ENCODE measurements at regions not wholly inside any gene's neighbourhood (a gene's known extent, or its start where the extent isn't known, plus 50 kb on each side); places are given as distances from the start of the nearest gene placed in this dataset.

DNA sequence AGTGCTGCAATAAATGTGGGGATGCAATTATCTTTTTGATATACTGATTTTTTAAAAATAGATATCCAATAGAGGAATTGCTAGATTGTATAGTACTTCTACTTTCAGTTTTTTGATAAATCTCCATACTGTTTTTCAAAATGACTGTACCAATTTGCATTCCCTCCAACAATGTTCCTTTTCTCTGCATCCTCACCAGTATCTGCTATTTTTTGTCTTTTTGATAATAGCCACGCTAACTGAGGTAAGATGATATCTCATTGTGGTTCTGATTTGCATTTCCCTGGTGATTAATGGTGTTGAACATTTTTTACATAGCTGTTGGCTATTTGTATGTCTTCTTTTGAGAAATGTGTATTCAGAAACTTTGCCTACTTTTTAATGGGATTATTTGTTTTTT is 217.7 kb upstream of the MTPN start:
- POLR2A ChIA-PET (ENCODE audit: low non-redundant PET): no interaction called here

DNA sequence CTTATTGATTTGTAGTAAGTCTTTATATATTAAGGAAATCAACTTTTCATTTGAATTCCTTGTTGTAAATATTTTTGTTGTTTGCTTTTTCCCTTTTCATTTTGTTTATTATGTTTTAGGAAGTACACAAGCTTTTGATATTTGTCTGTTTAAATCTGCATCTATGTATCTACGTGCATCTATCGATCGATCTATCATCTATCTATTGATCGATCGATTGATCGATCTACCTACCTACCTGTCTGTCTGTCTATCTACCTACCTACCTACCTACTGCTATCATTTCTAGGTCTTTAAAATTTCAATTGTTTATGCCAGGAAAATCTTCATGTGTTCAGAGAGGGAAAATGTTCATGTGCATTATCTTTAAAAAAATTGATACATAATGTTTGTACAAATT is 216.8 kb upstream of the MTPN start:
- no TSS peak for BruUV-seq (replicated peaks)
- Histone ChIP-seq H3K27ac (ENCODE audit: low read depth, low read length, poor library complexity, severe bottlenecking) (no peak overlapping the region), H3K4me1 (ENCODE audit: insufficient read depth, low read length, poor library complexity, severe bottlenecking) (no peaks in the 10 kb centered on the region), H3K9me3 (ENCODE audit: low read depth, low read length, poor library complexity, severe bottlenecking) (peaks cover 18% of the 10 kb centered on the region), H3K36me3 (ENCODE audit: insufficient read depth, low read length, poor library complexity, severe bottlenecking) (no peaks in the 10 kb centered on the region), H3K4me3 (ENCODE audit: low read depth, low read length, poor library complexity, severe bottlenecking) (no peak overlapping the region), H3K27me3 (replicated peaks; ENCODE audit: insufficient read depth, low read depth, low read length, poor library complexity) (no peaks in the 10 kb centered on the region)
- POLR2A ChIA-PET (ENCODE audit: low non-redundant PET): no interaction called here
- no peak for DNase-seq (ENCODE audit: low spot score)
- TF ChIP-seq, protein P1, sequence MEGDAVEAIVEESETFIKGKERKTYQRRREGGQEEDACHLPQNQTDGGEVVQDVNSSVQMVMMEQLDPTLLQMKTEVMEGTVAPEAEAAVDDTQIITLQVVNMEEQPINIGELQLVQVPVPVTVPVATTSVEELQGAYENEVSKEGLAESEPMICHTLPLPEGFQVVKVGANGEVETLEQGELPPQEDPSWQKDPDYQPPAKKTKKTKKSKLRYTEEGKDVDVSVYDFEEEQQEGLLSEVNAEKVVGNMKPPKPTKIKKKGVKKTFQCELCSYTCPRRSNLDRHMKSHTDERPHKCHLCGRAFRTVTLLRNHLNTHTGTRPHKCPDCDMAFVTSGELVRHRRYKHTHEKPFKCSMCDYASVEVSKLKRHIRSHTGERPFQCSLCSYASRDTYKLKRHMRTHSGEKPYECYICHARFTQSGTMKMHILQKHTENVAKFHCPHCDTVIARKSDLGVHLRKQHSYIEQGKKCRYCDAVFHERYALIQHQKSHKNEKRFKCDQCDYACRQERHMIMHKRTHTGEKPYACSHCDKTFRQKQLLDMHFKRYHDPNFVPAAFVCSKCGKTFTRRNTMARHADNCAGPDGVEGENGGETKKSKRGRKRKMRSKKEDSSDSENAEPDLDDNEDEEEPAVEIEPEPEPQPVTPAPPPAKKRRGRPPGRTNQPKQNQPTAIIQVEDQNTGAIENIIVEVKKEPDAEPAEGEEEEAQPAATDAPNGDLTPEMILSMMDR (conservative IDR thresholded peaks at IDR 0.05; ENCODE audit: low read depth, low read length): no peak
- TF ChIP-seq EZH2 (IDR thresholded peaks at IDR 0.05; ENCODE audit: borderline replicate concordance, low read depth, low read length, poor library complexity, severe bottlenecking): no peak
- CTCF ChIA-PET: no interaction called here
- intact Hi-C loops (cut with micrococcal nuclease; ENCODE audit: unreplicated experiment): no loop called here

More for the DNA sequence above, 217.7 kb upstream of the MTPN start:
- H3K4me3 ChIP-seq (ENCODE audit: low read depth, low read length, poor library complexity, severe bottlenecking): no peak overlapping the region
- intact Hi-C loops (cut with micrococcal nuclease; ENCODE audit: unreplicated experiment): no loop called here
- no peaks in the 10 kb centered on the region for H3K36me3 ChIP-seq (ENCODE audit: insufficient read depth, low read length, poor library complexity, severe bottlenecking)
- H3K27me3 ChIP-seq (replicated peaks; ENCODE audit: insufficient read depth, low read depth, low read length, poor library complexity): no peaks in the 10 kb centered on the region
- H3K4me1 ChIP-seq (ENCODE audit: insufficient read depth, low read length, poor library complexity, severe bottlenecking): no peaks in the 10 kb centered on the region
- peaks cover 18% of the 10 kb centered on the region for H3K9me3 ChIP-seq (ENCODE audit: low read depth, low read length, poor library complexity, severe bottlenecking)
- BruUV-seq (replicated peaks): no TSS peak
- CTCF ChIA-PET: no interaction called here
- TF ChIP-seq, protein P1 (conservative IDR thresholded peaks at IDR 0.05; ENCODE audit: low read depth, low read length): no peak
- no peak for TF ChIP-seq EZH2 (IDR thresholded peaks at IDR 0.05; ENCODE audit: borderline replicate concordance, low read depth, low read length, poor library complexity, severe bottlenecking)
- H3K27ac ChIP-seq (ENCODE audit: low read depth, low read length, poor library complexity, severe bottlenecking): no peak overlapping the region
- no peak for DNase-seq (ENCODE audit: low spot score)

DNA sequence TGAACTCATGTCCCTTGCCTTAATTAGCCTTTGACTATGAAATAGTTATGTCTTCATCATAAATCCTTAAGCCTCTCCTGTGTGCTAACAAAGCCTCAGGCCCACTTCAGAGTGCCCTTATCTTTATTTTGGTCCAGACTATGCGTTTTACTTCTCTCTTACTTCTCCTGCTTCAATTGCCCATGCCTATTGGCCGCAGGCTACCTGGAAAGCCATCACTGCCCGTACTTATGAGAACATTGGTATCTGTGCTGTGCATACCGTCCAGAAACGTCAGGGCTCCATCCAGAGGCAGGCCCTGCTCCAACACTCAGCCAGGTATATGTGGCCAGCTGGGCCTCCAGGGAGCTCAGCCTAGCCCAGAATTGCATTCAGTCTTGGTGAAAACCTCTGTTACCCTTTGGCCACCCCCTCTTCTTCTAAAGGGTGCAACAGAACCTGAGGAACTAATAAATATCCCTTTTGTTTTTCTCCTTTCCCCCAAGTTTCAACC is 212.4 kb upstream of the MTPN start:
- peaks cover under 1% of the 10 kb centered on the region for H3K4me1 ChIP-seq (ENCODE audit: insufficient read depth, low read length, poor library complexity, severe bottlenecking)
- ChIA-PET POLR2A (ENCODE audit: low non-redundant PET) (no interaction called here), CTCF (no interaction called here)
- no peaks in the 10 kb centered on the region for H3K36me3 ChIP-seq (ENCODE audit: insufficient read depth, low read length, poor library complexity, severe bottlenecking)
- DNase-seq (ENCODE audit: low spot score): no peak
- BruUV-seq (replicated peaks): no TSS peak
- H3K4me3 ChIP-seq (ENCODE audit: low read depth, low read length, poor library complexity, severe bottlenecking): no peak overlapping the region
- H3K27ac ChIP-seq (ENCODE audit: low read depth, low read length, poor library complexity, severe bottlenecking): no peak overlapping the region
- H3K9me3 ChIP-seq (ENCODE audit: low read depth, low read length, poor library complexity, severe bottlenecking): no peaks in the 10 kb centered on the region
- no peak for TF ChIP-seq EZH2 (IDR thresholded peaks at IDR 0.05; ENCODE audit: borderline replicate concordance, low read depth, low read length, poor library complexity, severe bottlenecking)
- TF ChIP-seq, protein P1 (conservative IDR thresholded peaks at IDR 0.05; ENCODE audit: low read depth, low read length): no peak
- H3K27me3 ChIP-seq (replicated peaks; ENCODE audit: insufficient read depth, low read depth, low read length, poor library complexity): no peaks in the 10 kb centered on the region
- intact Hi-C loops (cut with micrococcal nuclease; ENCODE audit: unreplicated experiment): no loop called here

All from A673 (cell line).